Parathyroid adenoma (tissue), 2 donors: ENCODE measurements at regions not wholly inside any gene's neighbourhood (a gene's known extent, or its start where the extent isn't known, plus 50 kb on each side); places are given as distances from the start of the nearest gene placed in this dataset.

Experiments used
- H2AFZ ChIP-seq: fragments of 300-600 bp; sonication (generic); one replicate; pipeline ENCODE4 v1.7.0; 2017; ENCODE audit warnings: antibody characterized with exemption, mild to moderate bottlenecking
- H3K27ac ChIP-seq: fragments of 300-600 bp; sonication (generic); one replicate; pipeline ENCODE4 v1.7.0; 2017
- H3K27me3 ChIP-seq: fragments of 300-600 bp; sonication (generic); one replicate; pipeline ENCODE4 v1.7.0; 2017; ENCODE audit warnings: low read length; ENCODE audit not compliant: control insufficient read depth, insufficient read depth
- H3K36me3 ChIP-seq: fragments of 300-600 bp; sonication (generic); one replicate; pipeline ENCODE4 v1.7.0; 2017; ENCODE audit warnings: low read length; ENCODE audit not compliant: control insufficient read depth, insufficient read depth
- H3K4me1 ChIP-seq: fragments of 300-600 bp; sonication (generic); one replicate; pipeline ENCODE4 v1.7.0; 2017; ENCODE audit warnings: control low read depth
- H3K4me2 ChIP-seq: fragments of 300-600 bp; sonication (generic); one replicate; pipeline ENCODE4 v1.7.0; 2017; ENCODE audit warnings: low read length
- H3K4me3 ChIP-seq: fragments of 300-600 bp; sonication (generic); one replicate; pipeline ENCODE4 v1.7.0; 2017; ENCODE audit warnings: low read depth, low read length
- H3K79me2 ChIP-seq: fragments of 300-600 bp; sonication (generic); one replicate; pipeline ENCODE4 v1.7.0; 2017; ENCODE audit warnings: control low read depth
- H3K9ac ChIP-seq: fragments of 300-600 bp; sonication (generic); one replicate; pipeline ENCODE4 v1.7.0; 2017; ENCODE audit warnings: mild to moderate bottlenecking
- H3K9me3 ChIP-seq: fragments of 300-600 bp; sonication (generic); one replicate; pipeline ENCODE4 v1.7.0; 2017; ENCODE audit warnings: low read length; ENCODE audit not compliant: control insufficient read depth
- CTCF ChIP-seq: fragments of 300-600 bp; sonication (generic); IDR thresholded peaks from one replicate; pipeline ENCODE4 v1.7.0; 2017; ENCODE audit warnings: antibody characterized with exemption, mild to moderate bottlenecking
- donor health status: primary hyperparathyroidism.

GRCh38 chr2:45299361-45299760, 290.1 kb upstream of the SIX2 start:
- Histone ChIP-seq H3K4me3 (no peak overlapping the region), H3K9ac (no peak overlapping the region), H3K36me3 (no peaks in the 10 kb centered on the region), H3K27ac (no peak overlapping the region), H3K79me2 (no peaks in the 10 kb centered on the region), H2AFZ (no peak overlapping the region), H3K4me1 (no peaks in the 10 kb centered on the region), H3K9me3 (no peaks in the 10 kb centered on the region), H3K4me2 (no peak overlapping the region), H3K27me3 (no peaks in the 10 kb centered on the region)
- no peak for TF ChIP-seq CTCF

GRCh38 chr2:45293182-45293581, 283.9 kb upstream of the SIX2 start:
- no peak overlapping the region for H3K4me2 ChIP-seq
- H3K9me3 ChIP-seq, result no peaks in the 10 kb centered on the region
- H3K9ac ChIP-seq, result no peak overlapping the region
- no peak overlapping the region for H2AFZ ChIP-seq
- no peaks in the 10 kb centered on the region for H3K4me1 ChIP-seq
- H3K79me2 ChIP-seq, result no peaks in the 10 kb centered on the region
- no peaks in the 10 kb centered on the region for H3K27me3 ChIP-seq
- no peak overlapping the region for H3K4me3 ChIP-seq
- no peak for TF ChIP-seq CTCF
- H3K36me3 ChIP-seq, result no peaks in the 10 kb centered on the region
- H3K27ac ChIP-seq, result no peak overlapping the region

GRCh38 chr2:45291296-45291701, 282.0 kb upstream of the SIX2 start:
- Histone ChIP-seq H3K9ac (no peak overlapping the region), H2AFZ (no peak overlapping the region)
- TF ChIP-seq CTCF, result no peak

GRCh38 chr2:45289997-45290709, 280.9 kb upstream of the SIX2 start:
- H3K4me1 ChIP-seq, result no peaks in the 10 kb centered on the region
- H3K9me3 ChIP-seq, result no peaks in the 10 kb centered on the region
- H3K4me2 ChIP-seq, result no peak overlapping the region

More at GRCh38 chr2:45291296-45291701, 282.0 kb upstream of the SIX2 start:
- Histone ChIP-seq H3K27me3 (no peaks in the 10 kb centered on the region), H3K4me1 (no peaks in the 10 kb centered on the region), H3K9me3 (no peaks in the 10 kb centered on the region), H3K4me3 (no peak overlapping the region), H3K36me3 (no peaks in the 10 kb centered on the region), H3K79me2 (no peaks in the 10 kb centered on the region), H3K27ac (no peak overlapping the region), H3K4me2 (no peak overlapping the region)

More at GRCh38 chr2:45289997-45290709, 280.9 kb upstream of the SIX2 start:
- no peaks in the 10 kb centered on the region for H3K27me3 ChIP-seq
- H2AFZ ChIP-seq, result no peak overlapping the region
- no peak overlapping the region for H3K9ac ChIP-seq
- H3K4me3 ChIP-seq, result no peak overlapping the region
- TF ChIP-seq CTCF, result no peak
- H3K36me3 ChIP-seq, result no peaks in the 10 kb centered on the region
- no peaks in the 10 kb centered on the region for H3K79me2 ChIP-seq
- H3K27ac ChIP-seq, result no peak overlapping the region
